Stromal cell of bone marrow (primary cell): ENCODE measurements at regions not wholly inside any gene's neighbourhood (a gene's known extent, or its start where the extent isn't known, plus 50 kb on each side); places are given as distances from the start of the nearest gene placed in this dataset.
"Not testable (repeated sequence)": the region's sequence is repeated elsewhere in the genome, so short reads cannot be mapped to it uniquely, and the experiment has no call there.

Experiments used
- DNase-seq: peaks from one replicate; pipeline ENCODE4 v3.0.0-alpha.2; 2012; ENCODE audit warnings: low read depth

DNA sequence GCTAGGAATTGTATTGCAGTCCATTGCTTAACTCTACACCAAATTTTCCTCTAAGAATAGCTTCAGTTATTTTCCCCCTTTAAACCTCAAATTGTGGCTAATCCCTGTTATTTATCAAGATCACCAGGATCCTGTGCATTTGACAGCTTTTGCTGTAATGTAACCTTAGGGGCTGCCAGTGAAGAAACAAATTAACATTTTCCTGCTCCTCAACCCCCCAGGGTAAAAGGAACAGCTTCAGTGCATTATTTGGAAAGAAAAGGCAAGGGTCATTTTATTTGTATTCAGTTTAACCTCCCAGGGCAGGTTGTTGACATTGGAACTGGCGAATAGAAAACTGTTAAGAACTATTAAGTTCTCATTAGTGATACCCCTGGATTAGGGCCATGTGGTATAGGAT, 57.0 kb downstream of the PCDH20 start:
- DNase-seq: no peak

- DNase-seq: no peak
These were observed 65.3 kb downstream of the PCDH20 start for GRCh38 chr13:61350341-61350740.

- DNase-seq: no peak
These were observed 76.5 kb downstream of the PCDH20 start for GRCh38 chr13:61339054-61339621.

- DNase-seq: no peak
These were observed 99.0 kb downstream of the PCDH20 start for GRCh38 chr13:61316647-61317046.

GRCh38 chr13:61294467-61295191, 121.0 kb downstream of the PCDH20 start:
- DNase-seq: no peak

DNA sequence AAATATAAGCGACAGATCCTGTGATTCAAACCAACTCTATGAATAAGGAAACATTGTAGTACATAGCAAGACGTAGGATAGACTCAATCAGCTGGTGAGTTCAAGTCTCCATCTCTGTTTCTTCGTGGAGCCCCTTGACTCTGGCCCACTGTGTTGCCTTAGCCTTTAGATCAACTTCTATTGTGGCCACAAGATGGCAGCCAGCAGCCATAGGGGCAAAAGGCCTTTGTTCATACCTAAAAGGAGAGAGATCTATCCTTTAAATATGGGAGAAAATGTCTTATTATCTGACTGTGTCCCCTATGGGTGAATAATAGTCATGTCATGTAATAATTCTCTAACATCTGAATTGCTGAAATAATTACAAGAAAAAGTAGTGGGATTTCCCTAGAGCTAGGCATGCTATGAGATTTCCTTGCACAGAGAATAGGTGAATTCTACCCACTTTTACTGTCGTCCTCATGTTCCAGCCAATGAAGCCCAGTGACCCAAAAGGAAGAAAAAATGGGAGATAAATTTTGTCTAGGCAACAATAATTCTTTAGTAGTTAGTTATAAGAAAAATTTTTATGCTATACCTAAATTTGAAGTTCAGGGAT, 129.4 kb downstream of the PCDH20 start:
- DNase-seq: no peak

DNA sequence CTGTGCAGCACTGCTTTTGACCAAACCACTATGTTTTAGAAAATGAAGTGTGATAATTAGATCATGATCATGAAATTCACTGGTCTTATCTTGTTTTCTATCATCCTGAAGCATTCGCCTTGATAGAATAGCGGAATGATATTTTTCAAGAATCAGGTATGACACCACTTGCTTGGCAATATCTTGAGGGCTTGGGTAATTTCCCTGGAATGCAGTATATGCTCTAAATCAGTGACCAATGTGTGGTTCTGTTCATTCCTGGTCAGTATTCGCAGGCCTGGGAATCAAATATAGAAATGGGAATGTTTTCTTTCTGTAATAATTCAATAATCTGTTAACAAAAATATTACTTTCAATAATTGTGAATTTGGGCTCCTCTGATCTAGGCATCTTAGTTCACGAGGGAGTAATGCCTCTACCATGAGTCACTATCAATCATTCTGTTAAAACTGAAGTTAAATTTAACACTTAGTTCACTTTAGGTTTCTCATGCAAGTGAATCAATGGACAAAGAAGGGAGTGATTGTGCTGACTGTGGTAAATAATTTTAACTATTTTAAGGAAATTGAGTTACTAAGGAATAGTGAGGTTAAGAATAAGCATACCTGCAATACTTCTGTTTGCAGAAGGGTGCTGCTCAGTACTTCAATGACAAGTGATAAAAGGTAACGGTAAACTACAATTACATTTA, 137.9 kb downstream of the PCDH20 start:
- no peak for DNase-seq

DNA sequence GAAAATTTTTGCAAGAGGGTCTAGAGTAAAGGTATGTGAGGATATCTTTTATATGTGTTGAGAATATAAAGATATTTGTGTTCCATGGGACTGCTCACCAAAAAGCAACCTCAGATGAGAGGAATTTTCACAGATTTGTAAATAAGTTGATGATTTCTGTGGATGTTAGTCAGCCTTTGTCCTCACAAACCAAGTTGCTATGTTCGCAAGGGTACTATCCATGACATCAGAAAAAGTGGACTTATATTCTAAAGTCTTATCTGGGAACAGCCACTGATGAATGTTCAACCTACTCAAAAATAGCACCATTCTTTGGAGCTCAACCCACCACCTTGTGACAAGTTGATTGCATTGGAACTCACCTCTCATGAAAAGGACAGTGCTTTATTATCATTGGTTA, 138.6 kb downstream of the PCDH20 start:
- DNase-seq: no peak

- DNase-seq: no peak
These were observed 139.2 kb downstream of the PCDH20 start for GRCh38 chr13:61276401-61276800.

DNA sequence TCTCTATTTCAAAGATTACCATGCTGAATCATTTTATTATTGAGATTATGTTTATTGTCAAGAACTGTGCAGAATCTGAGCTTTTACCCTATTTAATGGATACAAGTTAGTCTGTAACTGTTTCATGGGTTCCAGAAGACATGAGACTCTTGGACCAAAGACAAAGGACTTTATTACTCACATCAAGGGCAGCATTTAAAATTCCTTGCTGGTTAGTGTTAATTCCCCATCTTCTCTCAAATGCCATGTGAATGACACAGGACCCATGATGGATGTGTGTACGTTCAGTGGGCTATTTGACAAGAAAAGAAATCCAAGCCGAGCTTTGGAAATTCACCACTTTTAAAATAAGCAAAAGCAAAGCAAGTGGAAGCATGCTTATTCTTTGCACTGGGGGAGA, 139.9 kb downstream of the PCDH20 start:
- no peak for DNase-seq

- no peak for DNase-seq
These were observed 140.4 kb downstream of the PCDH20 start for GRCh38 chr13:61275251-61275650.

DNA sequence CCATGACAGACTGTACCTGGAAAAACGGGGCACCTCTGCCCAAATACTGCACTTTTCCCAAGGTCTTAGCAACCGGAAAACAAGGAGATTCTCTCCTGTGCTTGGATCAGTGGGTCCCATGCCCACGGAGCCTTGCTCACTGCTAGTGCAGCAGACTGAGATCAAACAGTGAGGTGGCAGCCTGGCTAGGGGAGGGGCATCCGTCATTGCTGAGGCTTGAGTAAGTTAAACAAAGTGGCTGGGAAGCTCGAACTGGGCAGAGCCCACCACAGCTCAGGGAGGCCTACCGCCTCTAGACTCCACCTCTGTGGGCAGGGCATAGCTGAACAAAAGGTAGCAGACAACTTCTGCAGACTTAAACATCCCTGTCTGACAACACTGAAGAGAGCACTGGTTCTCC, 148.8 kb downstream of the PCDH20 start:
- DNase-seq: not testable (repeated sequence)

DNA sequence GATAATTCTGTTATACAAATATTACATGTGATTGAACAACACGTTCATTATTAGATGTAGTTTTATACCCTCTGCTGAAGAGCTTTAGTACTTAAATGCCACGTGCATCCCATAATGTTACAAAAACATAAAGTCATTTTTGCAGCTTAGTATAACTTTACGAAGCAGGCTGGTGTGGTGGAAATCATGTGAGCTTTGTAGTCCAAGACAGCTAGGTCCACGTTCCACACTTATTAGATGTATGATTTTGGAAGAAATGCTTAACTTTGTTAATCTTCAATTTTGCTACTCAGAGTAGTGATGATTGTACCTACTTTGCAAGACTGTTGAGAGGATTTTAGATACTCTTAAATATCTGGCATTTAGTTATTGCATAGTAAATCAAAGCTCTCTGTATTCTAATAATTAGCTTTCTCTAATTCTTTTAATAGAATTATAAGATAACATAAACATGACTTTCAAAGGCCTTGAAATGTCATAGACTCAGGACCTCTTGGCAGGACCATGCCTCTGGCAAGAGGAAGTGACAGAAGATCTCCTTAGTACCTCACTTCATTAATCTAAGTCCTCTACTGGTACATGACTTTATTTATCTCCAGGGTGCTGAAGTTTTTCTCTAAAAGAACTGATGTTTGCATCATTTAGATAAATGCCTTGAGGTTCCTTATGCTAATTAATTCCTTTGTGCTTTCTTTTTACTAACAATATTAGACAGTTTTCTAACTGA, 153.7 kb downstream of the PCDH20 start:
- no peak for DNase-seq

DNA sequence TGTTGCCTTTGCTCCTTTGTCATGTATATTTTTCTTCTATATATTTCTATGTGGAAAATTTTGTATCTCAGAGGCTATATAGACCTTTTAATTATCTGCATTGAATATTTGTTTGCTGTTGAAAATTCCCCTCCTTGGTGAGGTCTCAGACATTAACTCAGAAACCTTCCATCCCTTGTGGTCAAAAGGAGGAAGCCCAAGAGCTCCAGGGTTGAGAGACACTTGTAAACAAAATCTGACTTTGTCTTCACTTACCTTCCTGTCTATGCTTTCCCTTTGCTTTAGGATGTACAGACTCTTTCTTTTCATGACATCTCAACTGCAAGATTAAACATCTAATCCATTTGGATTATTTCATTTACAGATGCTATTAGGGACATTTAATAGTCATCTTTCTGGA, 157.5 kb downstream of the PCDH20 start:
- no peak for DNase-seq

DNA sequence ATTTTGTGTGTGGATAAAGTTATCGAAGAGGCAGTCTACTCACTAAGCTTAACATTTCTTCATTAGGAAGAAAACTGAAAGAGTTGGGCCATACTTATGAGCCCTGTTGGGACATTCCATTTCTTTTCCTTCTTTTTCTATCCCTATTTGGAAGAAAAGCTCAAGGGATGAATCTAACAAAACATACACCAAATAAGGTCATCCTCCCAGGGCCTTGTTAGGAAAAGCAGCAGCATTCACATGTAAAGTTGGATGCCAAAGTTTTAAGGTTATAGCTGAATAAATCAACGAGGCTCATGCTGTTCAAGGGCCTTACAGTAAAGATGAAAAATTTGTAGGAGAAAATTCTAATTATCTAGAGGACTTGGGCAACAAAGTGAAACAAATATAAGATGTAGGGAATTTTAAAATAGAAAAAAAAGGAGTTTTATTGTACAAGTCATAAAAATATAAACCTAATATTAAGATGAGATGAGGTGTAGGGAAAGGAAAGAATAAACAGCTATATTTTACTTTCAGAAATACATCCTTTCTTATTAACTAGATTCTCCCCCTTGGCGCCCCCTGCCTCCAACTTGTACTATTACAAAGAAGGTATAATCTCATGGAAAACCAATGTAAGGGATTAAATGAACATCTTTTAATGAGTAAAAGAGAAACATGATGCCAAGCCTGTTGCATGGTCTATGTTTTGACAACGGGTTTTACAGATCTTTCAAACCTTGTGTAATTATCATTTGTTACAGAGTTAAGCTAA, 160.4 kb downstream of the PCDH20 start:
- no peak for DNase-seq

DNA sequence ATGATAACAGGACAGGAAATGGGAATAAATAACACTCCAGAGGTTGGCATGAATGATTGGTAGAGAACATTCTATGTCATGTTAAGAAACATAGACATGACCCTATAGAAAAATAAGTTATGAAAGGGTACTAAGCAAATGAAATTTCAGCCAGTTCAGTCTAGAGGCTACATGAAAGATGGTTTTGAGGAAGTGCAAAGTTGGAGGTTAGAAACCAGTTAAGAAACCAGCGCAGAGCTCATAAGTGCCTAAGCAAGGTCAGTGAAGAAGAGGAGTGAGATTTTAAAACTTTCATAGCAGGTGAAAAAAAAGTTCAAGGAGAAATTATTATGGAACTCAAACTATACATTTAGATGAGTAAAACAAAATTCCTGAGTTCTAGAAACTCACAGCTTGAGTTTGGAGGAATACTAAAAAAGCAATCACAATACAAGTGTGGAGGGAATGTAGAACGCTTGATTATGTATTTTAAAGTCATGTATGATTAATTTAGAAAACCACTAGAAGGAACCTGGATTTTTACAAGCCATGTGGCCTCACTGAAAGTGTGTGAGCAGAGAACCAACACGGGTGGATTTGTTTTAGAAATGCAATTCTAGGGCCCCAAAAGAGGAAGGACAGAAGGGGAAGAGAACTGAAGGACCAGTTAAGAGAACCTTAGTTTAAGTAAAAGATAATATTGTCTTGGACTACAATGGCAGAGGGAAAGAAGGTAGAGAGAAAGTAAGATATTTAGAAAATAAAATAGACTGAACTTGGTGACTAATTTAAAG, 162.4 kb downstream of the PCDH20 start:
- no peak for DNase-seq

DNA sequence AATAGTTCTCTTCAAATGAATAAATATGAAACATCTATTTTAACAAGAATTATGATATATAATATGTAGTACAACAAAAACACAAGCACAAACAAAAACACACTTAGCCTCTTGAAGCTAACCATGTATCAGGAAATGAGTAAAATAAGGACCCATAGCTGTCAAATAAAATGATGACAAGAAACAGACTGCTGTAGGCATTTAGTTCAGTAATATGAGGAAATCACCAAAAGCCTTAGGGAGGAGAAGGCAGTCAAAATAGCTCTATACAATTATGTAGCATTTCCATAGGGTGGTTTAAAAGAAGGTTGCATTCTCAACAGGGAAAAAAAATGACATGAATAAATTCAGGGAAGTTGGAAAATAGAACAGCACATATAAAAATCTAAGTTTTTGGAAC, 163.4 kb downstream of the PCDH20 start:
- no peak for DNase-seq

- DNase-seq: no peak
These were observed 168.3 kb downstream of the PCDH20 start for GRCh38 chr13:61247149-61247936.

DNA sequence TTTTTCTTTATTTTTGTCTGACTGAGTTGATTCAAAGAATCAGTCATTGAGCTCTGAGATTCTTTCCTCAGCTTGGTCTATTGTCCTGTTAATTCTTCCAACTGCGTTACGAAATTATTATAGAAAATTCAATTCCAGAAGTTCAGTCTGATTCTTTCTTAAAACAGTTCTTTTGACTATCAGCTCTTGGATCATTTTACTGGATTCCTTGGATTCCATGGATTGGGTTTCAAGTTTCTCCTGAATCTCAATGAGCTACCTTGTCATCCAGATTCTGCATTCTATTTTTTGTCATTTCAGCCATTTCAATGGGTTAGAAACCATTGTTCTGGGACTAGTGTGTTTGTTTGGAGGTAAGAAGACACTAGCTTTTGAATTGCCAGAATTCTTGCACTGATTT, 169.3 kb downstream of the PCDH20 start:
- DNase-seq: no peak

DNA sequence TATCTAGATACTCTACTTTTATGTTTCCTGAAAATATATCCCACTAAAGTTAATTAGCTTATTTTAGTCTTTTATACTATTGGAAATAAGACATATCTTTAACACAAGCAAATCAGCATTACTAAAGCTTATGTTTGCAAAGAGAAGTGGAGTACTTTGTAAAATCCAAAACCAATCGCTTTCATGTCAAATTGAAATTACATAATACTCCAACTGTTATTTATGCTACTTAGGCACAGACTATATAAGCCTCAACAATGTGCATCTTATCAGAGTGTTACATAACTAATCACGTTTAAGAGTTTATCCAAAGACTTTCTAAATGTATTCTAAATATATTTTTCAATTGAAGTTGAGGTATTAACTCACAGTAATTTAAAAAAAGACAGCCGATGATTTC, 200.0 kb downstream of the PCDH20 start:
- DNase-seq: no peak
